ENCODE measurements at regions not wholly inside any gene's neighbourhood (a gene's known extent, or its start where the extent isn't known, plus 50 kb on each side); places are given as distances from the start of the nearest gene placed in this dataset.

DNA sequence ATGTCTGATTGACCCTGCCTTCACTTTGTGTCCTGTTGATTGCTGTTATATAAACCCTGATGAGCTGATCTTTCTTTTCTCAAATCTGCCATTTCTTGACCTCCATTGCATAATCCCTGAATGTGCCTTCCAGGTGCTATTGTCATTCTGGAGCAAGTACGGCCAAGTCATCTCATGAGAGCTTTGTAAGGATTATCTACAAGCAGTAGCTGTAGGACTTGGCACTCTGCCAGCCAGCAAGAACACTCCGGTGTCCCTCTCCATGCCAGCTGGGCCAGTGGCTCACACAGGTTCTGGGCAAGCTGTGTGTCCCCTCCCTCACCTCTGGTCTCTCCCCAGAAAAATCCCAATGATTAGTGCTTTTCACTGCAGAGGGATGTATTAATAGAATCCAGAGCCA lies 348.1 kb downstream of the FOXO1 start:
- no peak for DNase-seq

DNA sequence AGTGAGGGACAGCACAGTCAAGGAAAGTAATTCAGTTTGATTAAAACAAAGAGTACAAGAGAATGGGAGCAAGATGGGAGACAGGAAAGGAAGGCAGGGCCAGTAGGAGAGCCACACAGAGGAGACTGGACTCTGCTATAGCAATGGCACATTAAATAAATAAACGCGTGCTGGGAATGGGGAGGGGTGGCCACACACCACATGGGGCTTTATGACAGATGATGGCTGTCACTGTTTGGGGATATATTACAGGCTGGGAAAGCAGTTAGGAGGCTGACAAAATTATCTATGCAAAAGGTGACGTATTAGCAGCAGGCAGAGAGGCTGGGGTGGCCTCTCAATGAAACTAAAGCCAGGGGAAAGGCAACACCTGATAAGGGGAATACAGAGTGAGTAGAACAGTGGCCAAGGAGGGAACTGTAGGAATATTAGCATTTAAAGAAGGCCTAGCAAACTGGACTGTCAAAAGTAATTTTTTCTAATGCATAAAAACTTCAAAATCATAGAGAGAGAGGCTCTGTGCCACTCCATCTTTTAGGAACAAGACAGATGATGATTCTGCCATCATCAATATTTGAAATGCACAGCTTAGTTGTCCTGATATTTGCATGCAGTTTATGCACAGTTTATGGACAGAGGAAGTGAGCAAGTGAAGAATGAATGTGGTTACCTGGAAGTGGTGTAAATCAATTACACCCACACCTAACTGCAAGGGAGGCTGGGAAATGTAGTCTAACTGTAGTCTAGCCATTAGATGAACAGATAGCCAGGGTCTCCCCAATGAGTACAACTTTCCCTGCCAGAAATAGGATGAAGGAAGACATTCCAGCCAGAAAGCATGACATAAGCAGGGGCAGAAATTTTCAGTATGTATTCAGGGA lies 346.5 kb downstream of the FOXO1 start:
- DNase-seq = no peak

DNA sequence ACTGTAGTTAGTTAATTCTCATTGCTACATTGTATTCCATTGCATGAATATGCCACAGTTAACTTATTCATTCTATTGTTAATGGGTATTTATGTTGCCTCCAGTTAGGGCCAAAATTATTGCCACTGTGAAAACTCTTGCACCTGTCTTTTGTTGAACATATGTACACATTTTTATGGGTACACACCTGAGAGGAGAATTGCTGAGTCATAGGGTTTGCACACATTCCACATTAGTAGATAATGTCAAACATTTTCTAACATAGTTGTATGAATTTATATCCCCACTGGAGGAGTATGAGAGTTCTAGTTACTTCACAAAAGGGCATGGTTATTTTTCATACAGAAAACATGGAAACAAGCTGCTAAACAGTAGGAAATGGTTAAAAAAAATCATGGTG lies 338.4 kb downstream of the FOXO1 start:
- DNase-seq = no peak

DNA sequence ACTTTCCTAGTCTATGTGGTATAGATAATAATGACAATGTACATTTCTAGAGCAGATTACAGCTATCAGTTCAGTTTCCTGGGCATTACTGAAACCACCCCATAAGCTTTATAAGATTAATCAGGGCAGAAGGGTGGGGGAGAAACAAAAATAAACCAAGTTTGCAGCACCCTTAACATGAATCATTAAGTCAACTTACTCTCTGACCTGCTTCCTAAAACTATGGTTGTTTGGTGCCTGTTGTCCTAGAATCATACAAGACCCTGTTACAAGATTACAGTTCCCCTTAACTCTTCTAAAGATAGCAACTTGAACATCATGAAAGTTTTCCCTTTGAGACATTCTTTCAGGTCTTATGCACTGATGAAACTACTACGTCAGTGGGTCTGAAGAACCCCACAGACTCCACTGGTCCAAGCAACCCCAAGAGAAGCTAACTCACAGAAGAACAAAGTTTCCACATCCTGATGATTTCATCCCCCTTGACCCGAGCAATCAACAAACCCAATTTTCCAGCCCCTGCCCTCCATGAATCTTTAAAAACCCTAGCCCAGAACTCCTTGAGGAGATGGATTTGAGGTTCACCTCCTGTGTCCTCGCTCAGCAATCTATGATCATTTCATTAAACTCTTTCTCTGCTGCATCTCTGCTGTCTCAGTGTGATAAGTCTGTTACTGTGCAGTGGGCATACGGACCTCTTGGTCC lies 336.5 kb downstream of the FOXO1 start:
- DNase-seq = no peak

DNA sequence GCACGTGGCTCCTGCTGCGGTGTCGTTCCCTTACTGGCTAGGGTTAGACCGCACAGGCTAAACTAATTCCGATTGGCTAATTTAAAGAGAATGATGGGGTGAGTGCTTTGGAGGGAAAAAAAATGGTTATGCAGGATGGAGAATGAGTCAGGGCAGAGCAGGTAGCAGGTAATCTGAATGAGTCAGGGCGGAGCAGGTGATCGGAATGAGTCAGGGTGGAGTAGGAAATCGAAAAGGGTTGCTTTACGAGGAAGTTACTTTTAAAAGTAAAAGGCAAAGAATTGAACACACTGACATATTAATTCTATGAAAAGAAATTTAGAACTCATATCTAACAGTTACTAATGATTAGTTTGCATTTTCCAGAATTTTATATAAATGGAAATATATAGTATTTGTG lies 335.5 kb downstream of the FOXO1 start:
- DNase-seq = no peak

DNA sequence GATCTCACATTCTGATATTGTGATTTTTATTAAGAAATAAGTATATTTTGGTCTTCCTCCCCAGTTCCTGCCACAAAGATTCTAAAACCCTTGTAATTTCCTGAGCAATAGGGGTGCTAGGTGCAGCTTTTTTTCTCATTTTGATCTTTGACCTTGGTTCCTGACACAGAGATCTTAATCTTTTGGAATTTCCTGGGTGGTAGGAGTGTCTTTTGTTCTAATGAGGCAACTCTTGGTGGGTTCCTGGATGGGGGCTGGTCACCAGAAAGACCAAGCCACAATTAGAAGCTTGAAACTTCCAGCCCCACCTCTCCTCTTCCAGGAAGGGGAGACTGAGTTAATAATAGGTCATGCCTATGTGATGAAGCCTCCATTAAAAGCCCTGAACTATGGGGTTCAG lies 334.6 kb downstream of the FOXO1 start:
- DNase-seq = no peak

DNA sequence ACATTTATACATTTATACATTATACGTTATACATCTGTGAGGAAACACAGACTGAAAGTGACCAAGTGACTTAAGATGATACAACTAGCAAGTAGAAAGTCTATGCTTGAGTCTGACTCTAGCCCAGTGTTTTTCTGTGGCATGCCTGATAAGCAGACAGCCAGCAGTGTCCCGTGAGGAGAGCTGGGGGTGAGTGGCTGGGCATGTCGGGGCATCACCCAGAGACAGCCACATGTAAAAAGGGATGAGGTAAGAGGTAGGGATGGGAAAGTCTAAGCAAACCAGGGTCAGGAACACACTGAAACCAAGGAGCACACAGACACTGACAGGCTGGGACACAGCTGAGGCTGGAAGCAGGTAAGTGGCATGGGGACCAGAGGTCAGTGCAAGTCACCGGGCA lies 333.2 kb downstream of the FOXO1 start:
- no peak for DNase-seq

DNA sequence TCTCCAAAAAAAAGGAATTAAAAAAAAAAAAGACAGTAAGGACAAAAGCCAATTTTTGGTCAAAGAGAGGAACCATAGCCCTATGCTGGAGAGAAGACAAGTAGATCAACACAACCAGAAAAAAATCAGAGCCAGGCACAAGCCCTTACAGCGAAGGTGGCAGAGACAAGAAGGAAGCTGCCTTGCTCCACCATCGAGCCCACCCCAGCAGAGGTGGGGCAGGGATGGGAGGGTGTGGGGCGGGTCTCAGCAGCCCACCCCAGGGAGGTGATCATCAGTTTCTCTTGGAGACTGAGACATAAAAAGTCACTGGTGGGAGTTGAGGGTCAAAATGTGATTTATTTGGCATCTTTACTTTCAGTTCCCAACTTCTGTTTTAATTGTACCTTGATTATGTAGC lies 332.4 kb downstream of the FOXO1 start:
- DNase-seq = no peak

DNA sequence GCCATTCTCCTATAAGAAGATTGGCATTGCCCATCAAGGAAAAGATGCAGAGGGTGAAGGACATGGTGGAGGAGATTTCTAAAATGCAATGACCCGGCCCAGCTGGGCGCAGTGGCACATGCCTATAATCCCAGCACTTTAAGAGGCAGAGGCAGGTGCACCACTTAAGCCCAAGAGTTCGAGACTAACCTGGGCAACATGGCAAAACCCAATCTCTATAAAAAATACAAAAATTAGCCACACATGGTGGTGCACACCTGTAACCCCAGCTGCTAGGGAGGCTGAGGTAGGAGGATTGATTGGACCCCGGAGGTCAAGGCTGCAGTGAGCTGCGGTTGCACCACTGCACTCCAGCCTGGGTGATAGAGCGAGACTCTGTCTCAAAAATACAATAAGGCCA lies 331.8 kb downstream of the FOXO1 start:
- no peak for DNase-seq

DNA sequence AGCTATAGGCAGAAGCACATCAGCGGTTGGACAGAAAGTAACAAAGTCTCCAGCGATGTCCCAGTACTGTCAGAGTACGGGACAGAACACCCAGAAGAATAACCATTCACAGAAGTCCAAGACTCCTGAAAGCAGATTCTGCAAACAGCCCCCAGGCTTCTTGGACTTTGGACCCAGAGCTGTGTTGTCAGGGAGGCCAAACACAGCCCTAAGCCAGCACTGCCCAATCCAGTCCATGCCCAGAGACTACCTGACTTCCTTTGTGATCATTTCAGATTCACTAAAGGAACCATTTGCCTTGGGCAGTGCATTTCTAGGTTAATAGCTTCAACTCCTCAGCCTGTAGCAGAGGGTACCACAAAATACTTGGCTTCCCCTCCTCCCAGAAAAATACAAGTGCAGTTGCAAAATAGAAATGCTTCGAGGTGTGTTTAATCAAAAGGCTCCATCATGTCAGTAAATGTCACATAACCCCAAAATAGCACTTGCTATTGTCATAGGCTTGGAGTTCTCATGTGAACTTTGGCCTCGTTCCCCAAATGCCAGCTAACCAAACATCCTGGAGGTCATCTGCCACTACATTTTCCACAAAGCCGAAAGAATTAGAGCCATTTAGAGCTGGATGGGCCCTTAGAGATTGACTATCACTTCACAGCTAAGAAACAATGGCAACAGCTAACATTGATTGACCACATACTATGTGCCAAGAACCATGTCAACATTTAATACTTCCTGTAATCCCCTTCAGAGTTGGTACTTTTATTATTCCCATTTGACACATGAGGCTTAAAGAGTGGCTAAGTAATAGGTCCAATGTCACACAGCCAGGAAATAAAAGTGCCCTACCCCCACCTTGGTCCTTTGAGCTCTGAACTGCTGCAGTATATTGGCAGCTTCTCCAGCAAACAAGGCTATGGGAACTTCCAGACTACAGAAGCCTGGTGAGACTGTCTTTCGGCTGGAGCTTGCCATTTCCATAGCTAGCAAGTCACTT lies 329.9 kb downstream of the FOXO1 start:
- DNase-seq = no peak

DNA sequence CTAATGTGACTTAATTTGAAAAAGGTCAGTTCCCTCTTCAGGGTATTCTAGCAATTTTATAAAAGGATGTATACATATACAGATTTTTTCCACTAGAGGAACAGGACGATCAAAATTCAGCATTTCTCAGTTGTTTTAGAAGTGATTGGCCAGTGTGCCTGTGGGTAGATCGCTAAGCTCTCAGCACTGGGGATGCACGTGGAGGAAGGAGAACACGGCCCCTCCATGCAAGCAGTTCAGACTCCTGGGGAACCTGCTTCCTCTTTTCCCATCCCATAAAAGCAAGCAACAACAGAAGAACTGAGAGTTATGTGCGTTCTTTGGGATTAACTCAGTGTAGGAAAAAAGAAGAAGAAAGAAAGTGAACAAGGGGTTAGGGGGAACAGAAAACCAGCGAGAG lies 328.8 kb downstream of the FOXO1 start:
- DNase-seq = no peak

DNA sequence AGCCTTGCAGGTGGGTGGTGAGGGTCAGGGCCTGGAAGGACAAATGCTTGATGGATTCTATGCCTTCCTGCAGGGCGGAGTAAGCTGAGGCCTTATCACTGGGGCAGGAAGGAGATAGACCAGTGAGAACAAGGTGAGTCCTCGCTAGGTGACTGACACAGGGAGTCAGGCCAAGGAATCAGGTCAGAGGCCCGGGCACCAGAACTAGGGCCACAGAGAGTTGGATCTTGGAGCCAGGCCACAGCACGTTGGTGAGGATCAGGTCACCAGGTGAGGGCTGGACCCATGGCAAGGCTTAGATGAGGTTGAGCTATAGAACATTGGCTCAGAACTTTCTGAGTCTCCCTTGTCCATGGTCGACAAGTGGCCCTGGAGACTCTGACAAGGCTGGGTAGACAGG lies 328.2 kb downstream of the FOXO1 start:
- DNase-seq = no peak

DNA sequence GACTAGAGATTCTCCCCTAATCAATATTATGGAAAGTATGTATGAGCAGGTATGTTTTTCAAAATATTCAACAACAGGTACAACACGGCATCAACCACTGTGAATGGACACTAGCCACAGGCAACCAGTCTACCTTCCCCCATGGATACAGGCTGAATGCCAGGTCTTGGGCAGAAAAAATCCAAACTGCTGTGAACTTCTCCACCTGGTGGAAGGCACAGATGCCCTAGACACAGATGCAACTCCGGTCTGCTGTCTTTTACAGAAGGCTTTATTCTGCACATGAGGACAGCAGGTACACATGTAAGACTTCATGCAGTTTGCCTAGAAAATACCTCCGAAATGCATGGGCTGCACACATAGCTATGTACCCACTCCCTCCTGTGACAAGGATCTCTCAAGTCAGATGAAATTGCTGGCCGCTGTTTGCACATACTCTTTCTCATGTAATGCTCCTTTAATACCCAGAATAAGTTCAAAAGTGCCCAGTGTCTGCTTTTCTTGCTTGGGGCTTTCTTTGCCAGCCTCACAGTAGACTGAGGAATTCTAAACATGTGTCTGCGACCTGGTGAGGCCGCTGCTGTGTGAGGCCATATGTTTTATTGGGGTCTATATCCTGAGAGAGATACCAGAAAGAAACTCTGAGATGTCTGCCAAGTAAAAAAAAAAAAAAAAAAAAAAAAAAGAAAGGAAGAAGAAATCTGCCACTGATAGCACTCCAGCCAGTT lies 325.9 kb downstream of the FOXO1 start:
- DNase-seq = no peak

DNA sequence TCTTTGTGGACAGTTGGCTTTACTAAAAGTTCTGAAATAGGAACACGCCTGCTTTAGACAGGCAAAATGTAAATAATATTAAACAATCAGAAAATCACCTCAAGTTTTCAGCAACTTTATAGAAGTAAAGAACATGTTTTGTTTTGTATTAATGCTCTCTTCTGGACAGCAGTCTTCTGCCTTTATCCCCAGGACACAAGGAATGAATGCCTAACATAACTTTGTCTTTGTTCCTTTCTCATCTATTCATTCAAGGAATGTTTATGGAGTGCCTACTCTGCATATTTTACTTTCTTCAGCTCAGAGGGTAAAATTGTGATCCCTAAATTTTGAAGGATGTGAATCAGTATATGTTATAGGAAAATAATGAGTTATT lies 325.4 kb downstream of the FOXO1 start:
- DNase-seq = no peak

DNA sequence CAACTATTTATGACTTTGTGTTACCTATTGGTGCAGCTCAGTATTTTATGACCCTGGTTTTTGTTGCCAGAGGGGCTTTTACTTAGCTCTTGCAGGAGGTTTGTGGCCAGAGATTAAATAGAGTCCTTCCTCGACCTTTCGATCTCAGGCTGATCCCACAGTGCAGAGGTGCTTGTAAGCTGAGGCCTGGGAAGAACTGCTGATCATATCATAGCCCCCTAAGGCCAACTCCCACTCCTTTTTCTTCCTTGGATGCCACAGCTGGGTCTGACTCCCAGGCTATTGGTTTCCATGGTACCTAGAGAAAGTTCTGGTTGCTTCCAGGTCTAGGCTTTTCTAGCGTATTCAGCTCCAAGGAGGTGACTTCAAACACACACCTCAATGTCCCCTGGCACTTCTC lies 324.9 kb downstream of the FOXO1 start:
- DNase-seq = no peak

DNA sequence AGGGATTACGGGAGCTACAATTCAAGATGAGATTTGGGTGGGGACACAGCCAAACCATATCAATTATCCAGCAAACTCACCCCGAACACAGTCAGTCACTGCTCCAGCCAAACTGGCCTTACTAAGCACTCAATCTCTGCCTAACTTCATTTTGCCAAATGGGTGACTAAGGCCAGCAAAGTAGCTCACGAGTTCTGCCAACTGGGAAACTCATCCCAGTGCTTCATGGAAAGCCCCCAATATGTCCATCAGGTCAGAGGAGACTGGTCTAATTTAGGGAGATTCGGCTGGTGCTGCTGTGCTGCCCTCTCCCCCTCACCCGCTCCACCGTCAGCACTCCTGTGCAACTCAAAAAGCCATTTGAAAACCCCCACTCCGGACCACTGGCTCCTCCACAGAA lies 324.0 kb downstream of the FOXO1 start:
- DNase-seq = no peak

DNA sequence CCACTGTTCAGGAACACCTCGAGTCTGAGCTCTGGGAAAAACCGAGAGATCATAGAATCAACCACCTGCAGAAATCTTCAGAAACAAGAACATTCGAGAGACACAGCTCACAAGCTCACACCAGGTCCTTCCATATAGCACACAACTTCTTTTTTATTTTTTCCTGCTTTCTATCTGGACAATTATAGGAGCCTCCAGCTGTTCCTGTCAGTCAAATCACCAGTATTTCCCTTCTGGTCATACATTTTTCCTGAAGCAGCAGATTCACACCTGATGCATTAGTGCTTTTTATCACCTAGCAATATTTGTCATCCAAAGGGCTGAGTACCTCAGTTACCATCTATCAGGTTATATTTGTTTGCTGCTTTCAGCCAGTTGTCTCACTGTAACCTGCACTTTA lies 323.5 kb downstream of the FOXO1 start:
- DNase-seq = no peak

DNA sequence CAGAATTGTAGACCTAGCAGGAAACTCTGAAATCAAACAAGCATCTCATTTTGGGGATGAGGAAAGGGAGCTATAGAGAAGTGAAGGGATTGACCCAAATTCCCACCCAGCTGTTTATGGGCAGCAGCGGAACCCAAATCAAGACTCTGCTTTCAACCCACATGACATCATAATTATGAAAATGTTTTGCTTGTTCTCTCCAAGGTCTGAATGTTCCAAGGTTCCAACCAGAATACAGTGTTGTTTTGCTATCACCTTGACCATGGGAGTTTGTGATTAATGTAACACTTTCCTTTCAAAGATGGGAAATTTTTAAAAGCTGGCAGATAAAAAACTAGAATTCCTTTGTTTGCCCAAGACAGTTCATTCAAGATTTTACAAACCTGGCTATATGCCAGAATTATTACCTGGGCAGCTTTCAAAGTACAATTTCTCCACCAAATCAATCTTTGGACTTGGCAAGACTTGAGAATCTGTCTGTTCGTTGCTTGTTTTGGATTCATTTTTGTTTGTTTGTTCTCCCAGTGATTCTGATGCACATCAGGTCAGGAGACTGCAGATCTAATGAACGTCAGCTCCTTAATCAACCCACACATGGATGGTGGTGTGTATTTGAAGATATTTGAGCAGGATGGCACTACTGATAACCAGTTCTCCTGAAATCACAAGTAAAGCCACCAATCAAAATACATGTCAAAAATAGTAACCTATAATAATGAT lies 322.7 kb downstream of the FOXO1 start:
- no peak for DNase-seq

DNA sequence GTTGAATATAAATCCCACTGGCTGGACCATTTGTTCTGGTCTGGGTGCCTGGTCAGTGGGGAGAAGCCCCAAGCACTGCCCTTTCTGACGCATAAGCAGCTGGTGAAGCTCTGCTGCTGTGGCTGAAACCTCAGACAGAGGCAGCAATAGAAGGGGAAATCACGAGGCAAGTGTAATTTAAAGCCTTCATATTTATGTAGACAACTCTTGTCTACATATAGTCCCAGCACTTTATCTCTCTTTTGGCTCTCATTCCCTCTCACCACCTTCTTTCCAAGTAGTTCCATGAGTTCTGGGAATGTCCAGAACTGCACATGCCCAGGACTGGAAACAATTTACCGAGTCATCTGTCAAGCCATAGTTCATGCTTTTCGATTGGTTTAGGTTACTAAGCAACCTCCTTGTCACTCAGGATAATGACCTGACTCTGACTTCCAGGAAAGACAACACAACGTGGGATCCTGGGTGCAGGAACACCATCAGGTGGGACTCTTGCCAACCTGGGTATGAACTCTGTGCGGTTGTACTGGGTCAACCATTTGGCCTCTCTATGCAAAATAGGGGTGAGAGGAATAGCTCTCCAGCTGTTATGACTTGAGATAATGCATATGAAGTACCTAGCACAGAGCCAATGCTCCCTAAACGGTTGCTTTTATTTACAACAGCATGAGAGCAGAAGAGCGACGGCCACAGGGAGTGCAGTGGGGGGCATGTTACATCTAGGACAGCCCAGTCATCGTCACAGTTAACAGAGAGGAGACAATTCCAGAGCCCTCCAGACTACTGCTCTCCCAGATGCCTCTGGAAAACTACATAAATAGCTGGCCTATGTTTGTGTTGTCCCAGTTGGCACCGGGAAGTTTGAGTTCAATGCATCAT lies 321.9 kb downstream of the FOXO1 start:
- DNase-seq = no peak

DNA sequence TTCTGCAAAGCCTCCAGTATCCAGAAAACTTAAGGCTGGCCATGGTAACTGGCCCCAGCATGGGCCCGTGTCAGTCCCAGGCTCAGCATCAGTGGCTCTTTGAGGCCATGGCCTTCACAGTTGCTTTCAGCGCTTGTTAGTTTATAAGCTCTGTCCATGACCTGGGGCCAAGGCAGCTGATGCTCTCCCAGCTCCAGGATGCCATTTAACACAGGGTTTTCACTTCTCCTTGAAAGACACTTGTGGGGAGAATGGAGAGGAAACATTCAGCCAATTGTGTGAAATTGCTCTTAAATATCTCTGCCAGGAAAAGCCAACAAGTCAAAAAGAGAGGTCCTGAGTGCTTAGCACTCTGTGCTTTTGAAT lies 321.3 kb downstream of the FOXO1 start:
- no peak for DNase-seq

All from NCI-H187 treated with DMSO at 0.1 percent for 48 hours (cell line).